GM12875 (cell line): ENCODE measurements at regions not wholly inside any gene's neighbourhood (a gene's known extent, or its start where the extent isn't known, plus 50 kb on each side); places are given as distances from the start of the nearest gene placed in this dataset.

Source experiments
- H3K4me3 ChIP-seq: one replicate; pipeline ENCODE4 v1.5.1; 2011; ENCODE audit warnings: low read depth, low read length, control low read depth
- CTCF ChIP-seq: IDR thresholded peaks from 2 replicates; pipeline ENCODE4 v1.5.1; 2011; ENCODE audit warnings: low read depth, mild to moderate bottlenecking, control low read depth, inconsistent platforms, low read length, moderate library complexity, borderline replicate concordance; ENCODE audit not compliant: insufficient read depth

GRCh38 chr4:74848774-74849173, 54.5 kb upstream of the BTC start:
- no peak overlapping the region for H3K4me3 ChIP-seq
- no peak for TF ChIP-seq CTCF

- TF ChIP-seq CTCF, result no peak
These were observed 51.5 kb upstream of the BTC start for GRCh38 chr4:74845834-74846233.

More at GRCh38 chr4:74845834-74846233, 51.5 kb upstream of the BTC start:
- H3K4me3 ChIP-seq, result no peak overlapping the region
